ENCODE measurements at regions not wholly inside any gene's neighbourhood (a gene's known extent, or its start where the extent isn't known, plus 50 kb on each side); places are given as distances from the start of the nearest gene placed in this dataset.

DNA sequence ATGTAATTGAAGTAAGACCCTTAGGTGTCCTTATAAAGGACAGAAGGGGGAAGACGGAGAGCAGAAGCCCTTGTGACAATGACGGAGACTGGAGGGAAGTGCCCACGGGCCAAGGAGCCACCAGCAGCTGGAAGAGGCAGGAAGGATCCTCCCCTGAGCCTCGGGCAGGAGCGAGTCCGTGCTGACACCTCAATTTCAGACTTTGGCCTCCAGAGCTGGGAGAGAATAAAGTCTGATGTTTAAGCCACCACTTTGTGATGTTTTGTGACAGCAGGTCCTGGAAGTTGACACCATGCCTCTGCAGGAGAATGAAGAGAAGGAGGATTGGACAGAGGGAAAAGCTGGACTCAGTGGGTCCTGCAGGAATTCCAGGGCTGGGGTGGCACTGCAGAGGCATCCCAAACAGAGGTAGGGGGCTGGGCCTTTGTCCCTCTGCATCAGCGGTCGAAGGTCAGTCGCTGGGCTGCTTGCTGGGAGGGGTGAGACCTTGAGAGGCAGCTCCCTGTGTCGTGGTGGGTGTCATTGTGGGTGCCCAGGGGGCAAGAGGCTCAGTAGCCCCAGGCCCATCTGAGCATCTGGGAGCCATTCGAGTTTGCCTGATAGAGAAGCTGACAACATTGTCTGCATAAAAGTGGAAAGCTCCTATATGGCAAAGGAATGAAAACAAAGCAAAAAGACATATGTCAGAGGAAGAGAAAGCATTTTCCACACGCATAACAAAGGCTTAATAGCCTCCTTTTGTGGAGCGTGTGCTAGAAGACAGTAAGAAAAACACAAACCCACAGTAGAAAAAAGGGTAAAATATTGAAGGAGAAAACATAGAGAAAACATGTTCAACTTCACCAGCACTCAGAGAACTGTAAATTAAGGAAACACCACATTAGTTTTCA, 68.8 kb downstream of the RTL6 start:
- no peaks in the 10 kb centered on the region for H3K27me3 ChIP-seq (ENCODE audit: control insufficient read depth in 2 of 2, insufficient read depth in 2 of 2, low read length in 2 of 2)
- intact Hi-C loops (cut with micrococcal nuclease): no loop called here
- H3K4me1 Mint-ChIP-seq: no peaks in the 10 kb centered on the region
- POLR2A ChIA-PET: no interaction called here
- no peak overlapping the region for H3K27ac Mint-ChIP-seq
- no peak overlapping the region for H3K4me3 Mint-ChIP-seq
- no peak for DNase-seq
- no peak overlapping the region for H3K4me3 ChIP-seq (ENCODE audit: low read length)
- no peaks in the 10 kb centered on the region for H3K36me3 ChIP-seq (ENCODE audit: control insufficient read depth in 2 of 3, insufficient read depth in 3 of 3, low read length in 3 of 3)
- ATAC-seq: no peak
- no peaks in the 10 kb centered on the region for H3K4me1 ChIP-seq (ENCODE audit: control insufficient read depth in 2 of 2, insufficient read depth in 2 of 2, low read length in 2 of 2)
- no peaks in the 10 kb centered on the region for H3K9me3 ChIP-seq (ENCODE audit: control insufficient read depth in 2 of 3, low read length in 3 of 3)
- CTCF ChIA-PET: no interaction called here
- H3K9me3 Mint-ChIP-seq: peaks cover 0 to 2% (median 0%) of the 10 kb centered on the region in 11 donors
- peaks cover 0 to 26% (median 10%) of the 10 kb centered on the region in 5 donors for H3K27me3 Mint-ChIP-seq
- no peaks in the 10 kb centered on the region for H3K36me3 Mint-ChIP-seq
- no peak overlapping the region for H3K27ac ChIP-seq (ENCODE audit: low read depth, low read length)

DNA sequence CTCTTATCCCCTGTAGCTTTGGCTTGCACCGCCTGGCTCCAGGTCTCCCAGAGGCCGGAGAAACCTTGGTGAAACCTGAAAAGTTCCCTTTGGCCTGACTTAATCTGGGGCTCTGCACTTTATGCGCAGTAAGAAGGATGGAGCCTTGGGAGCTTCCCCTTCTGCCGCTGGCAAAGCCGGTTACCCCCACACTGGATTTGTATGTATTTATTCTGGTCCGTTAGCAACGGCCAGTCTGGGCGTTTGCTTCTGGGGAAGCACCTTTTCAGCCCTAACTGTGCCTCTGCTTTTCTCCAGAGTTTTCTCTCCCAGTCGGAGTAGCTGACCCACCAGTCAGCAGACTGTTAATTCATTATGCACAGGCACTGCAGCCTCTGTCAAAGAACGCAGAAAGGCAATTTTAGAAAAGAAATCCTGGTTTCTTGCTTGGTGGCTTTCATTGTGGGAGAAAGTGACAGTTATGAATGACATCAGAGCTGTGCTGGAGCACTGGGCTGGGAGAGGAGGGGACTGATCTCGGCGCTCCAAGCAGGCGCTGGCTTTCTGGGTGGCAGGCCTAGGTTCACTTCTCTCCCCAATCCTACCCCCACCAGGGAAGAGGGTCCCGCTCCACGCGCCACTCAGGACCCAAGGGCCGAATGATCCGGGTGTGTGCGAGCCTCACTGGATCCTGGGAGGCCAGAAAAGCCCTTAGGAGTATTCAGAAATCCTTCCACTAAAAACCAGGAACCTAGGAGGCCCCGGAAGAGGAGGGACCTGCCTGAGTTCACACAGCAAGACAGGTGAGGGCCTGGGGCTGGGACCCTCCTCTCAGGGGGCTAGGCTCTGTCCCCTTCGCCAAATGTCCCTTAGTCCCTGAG, 70.2 kb downstream of the RTL6 start:
- H3K4me1 ChIP-seq (ENCODE audit: control insufficient read depth in 2 of 2, insufficient read depth in 2 of 2, low read length in 2 of 2): no peaks in the 10 kb centered on the region
- H3K27me3 ChIP-seq (ENCODE audit: control insufficient read depth in 2 of 2, insufficient read depth in 2 of 2, low read length in 2 of 2): no peaks in the 10 kb centered on the region
- no peak overlapping the region for H3K27ac Mint-ChIP-seq
- H3K4me1 Mint-ChIP-seq: no peaks in the 10 kb centered on the region
- no peaks in the 10 kb centered on the region for H3K9me3 ChIP-seq (ENCODE audit: control insufficient read depth in 2 of 3, low read length in 3 of 3)
- H3K27me3 Mint-ChIP-seq: peaks cover under 1 to 34% (median 8%) of the 10 kb centered on the region in 5 donors
- peaks cover 0 to 3% (median 0%) of the 10 kb centered on the region in 11 donors for H3K9me3 Mint-ChIP-seq
- intact Hi-C loops (cut with micrococcal nuclease): no loop called here
- no peaks in the 10 kb centered on the region for H3K36me3 ChIP-seq (ENCODE audit: control insufficient read depth in 2 of 3, insufficient read depth in 3 of 3, low read length in 3 of 3)
- CTCF ChIA-PET: no interaction called here
- no peak for ATAC-seq
- no peak overlapping the region for H3K4me3 Mint-ChIP-seq
- no peaks in the 10 kb centered on the region for H3K36me3 Mint-ChIP-seq
- H3K27ac ChIP-seq (ENCODE audit: low read depth, low read length): no peak overlapping the region
- POLR2A ChIA-PET: no interaction called here
- no peak overlapping the region for H3K4me3 ChIP-seq (ENCODE audit: low read length)
- DNase-seq: no peak

DNA sequence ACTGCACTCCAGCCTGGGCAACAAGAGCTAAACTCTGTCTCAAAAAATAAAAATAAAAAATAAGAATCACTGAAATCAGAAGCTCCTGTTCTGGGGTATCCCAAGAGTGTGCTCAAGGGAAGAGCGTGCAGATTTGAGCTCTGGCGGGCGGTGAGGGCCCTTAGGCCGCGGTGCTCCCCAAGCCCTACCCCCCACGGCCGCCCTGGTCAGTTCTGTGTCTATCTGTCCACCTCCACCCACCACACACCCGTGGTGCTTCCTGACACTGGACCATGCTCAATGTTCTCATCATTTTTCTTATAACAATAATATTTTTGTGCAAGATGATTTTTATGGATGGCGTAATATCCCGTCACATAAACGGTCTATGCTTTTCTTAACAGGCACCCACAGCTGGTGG, 71.1 kb downstream of the RTL6 start:
- Histone ChIP-seq H3K4me3 (ENCODE audit: low read length) (no peak overlapping the region), H3K27me3 (ENCODE audit: control insufficient read depth in 2 of 2, insufficient read depth in 2 of 2, low read length in 2 of 2) (no peaks in the 10 kb centered on the region), H3K4me1 (ENCODE audit: control insufficient read depth in 2 of 2, insufficient read depth in 2 of 2, low read length in 2 of 2) (no peaks in the 10 kb centered on the region), H3K27ac (ENCODE audit: low read depth, low read length) (no peak overlapping the region), H3K36me3 (ENCODE audit: control insufficient read depth in 2 of 3, insufficient read depth in 3 of 3, low read length in 3 of 3) (no peaks in the 10 kb centered on the region), H3K9me3 (ENCODE audit: control insufficient read depth in 2 of 3, low read length in 3 of 3) (no peaks in the 10 kb centered on the region)
- peaks cover 5 to 42% (median 10%) of the 10 kb centered on the region in 5 donors for H3K27me3 Mint-ChIP-seq
- intact Hi-C loops (cut with micrococcal nuclease): no loop called here
- H3K36me3 Mint-ChIP-seq: peaks cover 0 to under 1% (median 0%) of the 10 kb centered on the region in 5 donors
- H3K4me1 Mint-ChIP-seq: no peaks in the 10 kb centered on the region
- H3K4me3 Mint-ChIP-seq: no peak overlapping the region
- peaks cover 0 to 6% (median 0%) of the 10 kb centered on the region in 11 donors for H3K9me3 Mint-ChIP-seq
- ATAC-seq (no peak), DNase-seq (no peak)
- H3K27ac Mint-ChIP-seq: no peak overlapping the region
- CTCF ChIA-PET: no interaction called here
- POLR2A ChIA-PET: no interaction called here

DNA sequence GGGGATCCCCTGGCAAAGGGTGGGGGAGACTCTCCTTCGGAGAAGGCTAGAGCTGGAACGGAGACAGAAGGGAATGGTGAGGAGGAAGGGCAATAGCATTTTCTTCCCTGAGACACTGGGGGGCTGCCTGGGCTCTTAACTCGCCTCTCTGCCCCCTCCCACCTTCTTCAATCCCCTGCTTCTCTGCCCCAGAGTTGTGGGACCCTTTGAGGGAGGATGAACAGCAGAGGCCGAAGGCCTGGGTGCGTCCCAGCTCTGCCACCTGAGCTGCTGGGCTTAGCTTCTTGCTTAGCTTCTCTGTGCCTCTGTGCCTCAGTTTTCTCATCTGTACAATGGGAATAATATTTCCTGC, 72.4 kb downstream of the RTL6 start:
- H3K27ac ChIP-seq (ENCODE audit: low read depth, low read length): no peak overlapping the region
- H3K9me3 Mint-ChIP-seq: peaks cover 0 to 17% (median 5%) of the 10 kb centered on the region in 11 donors
- CTCF ChIA-PET: no interaction called here
- POLR2A ChIA-PET: no interaction called here
- H3K4me1 Mint-ChIP-seq: no peaks in the 10 kb centered on the region
- intact Hi-C loops (cut with micrococcal nuclease): no loop called here
- no peaks in the 10 kb centered on the region for H3K36me3 ChIP-seq (ENCODE audit: control insufficient read depth in 2 of 3, insufficient read depth in 3 of 3, low read length in 3 of 3)
- no peak overlapping the region for H3K4me3 Mint-ChIP-seq
- no peak overlapping the region for H3K4me3 ChIP-seq (ENCODE audit: low read length)
- no peak overlapping the region for H3K27ac Mint-ChIP-seq
- H3K9me3 ChIP-seq (ENCODE audit: control insufficient read depth in 2 of 3, low read length in 3 of 3): no peaks in the 10 kb centered on the region
- H3K36me3 Mint-ChIP-seq: peaks cover 0 to 3% (median 0%) of the 10 kb centered on the region in 5 donors
- peaks cover 5 to 44% (median 14%) of the 10 kb centered on the region in 5 donors for H3K27me3 Mint-ChIP-seq
- ATAC-seq (no peak), DNase-seq (no peak)
- H3K4me1 ChIP-seq (ENCODE audit: control insufficient read depth in 2 of 2, insufficient read depth in 2 of 2, low read length in 2 of 2): no peaks in the 10 kb centered on the region
- no peaks in the 10 kb centered on the region for H3K27me3 ChIP-seq (ENCODE audit: control insufficient read depth in 2 of 2, insufficient read depth in 2 of 2, low read length in 2 of 2)

DNA sequence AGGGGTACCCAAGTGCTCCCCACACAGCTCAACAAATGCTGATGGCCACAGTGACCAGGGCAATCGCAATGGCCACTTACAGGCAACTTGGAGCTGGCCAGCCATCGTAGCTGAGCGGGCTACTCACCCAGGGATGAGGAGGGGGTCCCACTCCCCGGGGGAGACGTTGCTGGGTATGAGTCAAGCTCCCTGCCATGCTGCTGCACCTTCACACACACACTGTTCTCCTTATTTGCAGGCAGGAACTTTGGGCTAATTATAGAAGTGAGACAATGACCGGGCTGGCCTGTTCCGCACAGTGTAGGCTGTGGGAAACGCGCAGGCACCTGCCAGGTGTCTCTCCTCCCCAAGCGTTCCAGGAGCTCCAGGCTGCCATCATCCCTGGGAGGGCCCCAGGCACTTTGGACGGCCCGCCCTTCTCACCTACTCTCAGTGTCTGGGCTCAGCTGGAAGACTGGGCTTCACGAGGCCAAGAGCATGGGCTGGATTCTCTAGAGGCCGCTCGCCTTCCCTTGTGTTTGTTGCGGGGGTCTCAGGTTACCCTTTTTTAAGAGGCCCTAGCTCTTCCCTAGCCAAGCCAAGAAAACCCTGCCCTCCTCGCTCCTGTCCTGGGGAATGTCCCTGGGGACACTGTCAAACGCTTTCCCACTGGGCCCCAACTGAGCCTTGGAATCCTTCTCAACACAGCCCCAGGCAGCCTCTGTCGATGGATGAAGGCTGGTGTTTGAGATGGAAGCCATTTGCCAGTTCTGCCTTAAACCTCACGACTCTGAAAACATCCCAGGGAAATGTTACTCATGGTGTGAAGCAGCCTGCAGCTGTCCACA, 73.0 kb downstream of the RTL6 start:
- ChIA-PET POLR2A (no interaction called here), CTCF (no interaction called here)
- Histone ChIP-seq H3K27ac (ENCODE audit: low read depth, low read length) (no peak overlapping the region), H3K27me3 (ENCODE audit: control insufficient read depth in 2 of 2, insufficient read depth in 2 of 2, low read length in 2 of 2) (no peaks in the 10 kb centered on the region), H3K4me3 (ENCODE audit: low read length) (no peak overlapping the region), H3K36me3 (ENCODE audit: control insufficient read depth in 2 of 3, insufficient read depth in 3 of 3, low read length in 3 of 3) (no peaks in the 10 kb centered on the region), H3K4me1 (ENCODE audit: control insufficient read depth in 2 of 2, insufficient read depth in 2 of 2, low read length in 2 of 2) (no peaks in the 10 kb centered on the region), H3K9me3 (ENCODE audit: control insufficient read depth in 2 of 3, low read length in 3 of 3) (peaks cover 0 to under 1% (median 0%) of the 10 kb centered on the region in 3 experiments)
- Mint-ChIP-seq H3K27me3 (peaks cover 7 to 46% (median 14%) of the 10 kb centered on the region in 5 donors), H3K9me3 (peaks cover 0 to 22% (median 6%) of the 10 kb centered on the region in 11 donors), H3K4me1 (no peaks in the 10 kb centered on the region), H3K36me3 (peaks cover 0 to 3% (median 0%) of the 10 kb centered on the region in 5 donors), H3K4me3 (no peak overlapping the region), H3K27ac (no peak overlapping the region)
- ATAC-seq: no peak
- intact Hi-C loops (cut with micrococcal nuclease): no loop called here
- no peak for DNase-seq

DNA sequence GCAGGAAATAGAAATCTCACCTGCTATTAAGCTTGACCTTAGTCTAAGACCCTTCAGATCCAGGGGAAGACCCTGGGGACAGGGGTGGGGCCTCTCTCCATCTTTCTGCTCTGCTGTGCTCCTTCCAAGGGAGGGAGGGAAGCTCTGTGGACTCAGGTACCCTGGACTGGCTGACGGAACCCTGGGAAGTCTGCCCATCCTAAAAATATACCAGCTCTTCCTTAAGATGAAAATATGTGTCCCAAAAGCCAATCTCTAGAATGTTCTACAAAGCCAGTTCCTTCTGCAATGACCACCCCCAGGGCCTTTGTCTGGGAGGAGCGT, 73.7 kb downstream of the RTL6 start:
- peaks cover 0 to 8% (median 0%) of the 10 kb centered on the region in 3 experiments for H3K9me3 ChIP-seq (ENCODE audit: control insufficient read depth in 2 of 3, low read length in 3 of 3)
- Mint-ChIP-seq H3K4me1 (no peaks in the 10 kb centered on the region), H3K9me3 (peaks cover 7 to 30% (median 12%) of the 10 kb centered on the region in 11 donors), H3K27me3 (peaks cover 13 to 53% (median 20%) of the 10 kb centered on the region in 5 donors), H3K4me3 (no peak overlapping the region), H3K36me3 (peaks cover 0 to 11% (median 4%) of the 10 kb centered on the region in 5 donors), H3K27ac (no peak overlapping the region)
- no peak overlapping the region for H3K4me3 ChIP-seq (ENCODE audit: low read length)
- no peaks in the 10 kb centered on the region for H3K27me3 ChIP-seq (ENCODE audit: control insufficient read depth in 2 of 2, insufficient read depth in 2 of 2, low read length in 2 of 2)
- H3K4me1 ChIP-seq (ENCODE audit: control insufficient read depth in 2 of 2, insufficient read depth in 2 of 2, low read length in 2 of 2): no peaks in the 10 kb centered on the region
- H3K27ac ChIP-seq (ENCODE audit: low read depth, low read length): no peak overlapping the region
- no peaks in the 10 kb centered on the region for H3K36me3 ChIP-seq (ENCODE audit: control insufficient read depth in 2 of 3, insufficient read depth in 3 of 3, low read length in 3 of 3)
- POLR2A ChIA-PET: no interaction called here
- CTCF ChIA-PET: interaction anchor here (1.0 kb wide), 1 partner anchor 24 kb away, joined by 3 read pairs; no protein-coding TSS in a partner anchor
- ATAC-seq: no peak
- intact Hi-C loops (cut with micrococcal nuclease): no loop called here
- no peak for DNase-seq
